ENCODE measurements at regions not wholly inside any gene's neighbourhood (a gene's known extent, or its start where the extent isn't known, plus 50 kb on each side); places are given as distances from the start of the nearest gene placed in this dataset.
"Not testable (repeated sequence)": the region's sequence is repeated elsewhere in the genome, so short reads cannot be mapped to it uniquely, and the experiment has no call there.

- H3K4me1 ChIP-seq: no peaks in the 10 kb centered on the region
- ATAC-seq (no peak), DNase-seq (ENCODE audit: low read depth in 1 of 2, low spot score in 1 of 2) (no peak), FAIRE-seq (no peak)
- H3K4me2 ChIP-seq: no peak overlapping the region
- CTCF ChIA-PET: interaction anchor here (0.7 kb wide), 1 partner anchor 387 kb away, joined by 3 read pairs; no protein-coding TSS in a partner anchor
- TF ChIP-seq BCL3 (IDR thresholded peaks at IDR 0.05) (no peak), FOXS1 (CRISPR knock-in tag; IDR thresholded peaks at IDR 0.05) (no peak), E2F6 (IDR thresholded peaks at IDR 0.05; ENCODE audit: borderline replicate concordance, low read depth) (no peak), HDAC2 (IDR thresholded peaks at IDR 0.05) (no peak), BHLHE40 (IDR thresholded peaks at IDR 0.05; ENCODE audit: low read depth, low read length) (no peak), ESRRA (IDR thresholded peaks at IDR 0.05; ENCODE audit: borderline replicate concordance, low read length) (no peak), HOXB5 (CRISPR knock-in tag; IDR thresholded peaks at IDR 0.05) (no peak), USF2 (IDR thresholded peaks at IDR 0.05) (no peak), ELK1 (IDR thresholded peaks at IDR 0.05; ENCODE audit: low read depth, low read length) (no peak), NFE2L2 (conservative IDR thresholded peaks at IDR 0.05; ENCODE audit: low read length) (no peak), TP53 (CRISPR knock-in tag; IDR thresholded peaks at IDR 0.05) (no peak), EHMT2 (IDR thresholded peaks at IDR 0.05; ENCODE audit: low read depth) (no peak), CBX8 (IDR thresholded peaks at IDR 0.05) (no peak), RCOR1 (IDR thresholded peaks at IDR 0.05; ENCODE audit: low read depth, low read length) (no peak), CBX2 (IDR thresholded peaks at IDR 0.05; ENCODE audit: borderline replicate concordance, low read depth) (no peak), JUNB (IDR thresholded peaks at IDR 0.05) (no peak), MYC (IDR thresholded peaks at IDR 0.05; ENCODE audit: borderline replicate concordance, low read length) (no peak)
- H3K27ac ChIP-seq: no peak overlapping the region
- no peak overlapping the region for H3K4me3 ChIP-seq
- no peaks in the 10 kb centered on the region for H3K9me3 ChIP-seq
- 27% methylated on average over 2 of the region's 2 CpGs for WGBS (ENCODE audit: missing lambda C conversion rate)
- POLR2A ChIA-PET: no interaction called here
Measured at GRCh38 chr15:53122818-53123217, 332.7 kb upstream of the ONECUT1 start.

GRCh38 chr15:53116915-53117314 lies 326.8 kb upstream of the ONECUT1 start:
- CTCF ChIA-PET; DNase-seq (ENCODE audit: low read depth in 1 of 2, low spot score in 1 of 2); H3K4me2 ChIP-seq; POLR2A ChIA-PET; H3K9me3 ChIP-seq; H3K4me1 ChIP-seq; ATAC-seq; H3K4me3 ChIP-seq; FAIRE-seq; H3K27ac ChIP-seq: not testable (repeated sequence)

GRCh38 chr15:53116169-53116568 lies 326.0 kb upstream of the ONECUT1 start:
- ATAC-seq: no peak
- CTCF ChIA-PET: no interaction called here
- no peaks in the 10 kb centered on the region; the same call in 2 of the 3 replicates for H3K9me3 ChIP-seq
- TF ChIP-seq KDM1A (IDR thresholded peaks at IDR 0.05; ENCODE audit: low read depth) (no peak), ESRRA (IDR thresholded peaks at IDR 0.05; ENCODE audit: borderline replicate concordance, low read length) (no peak), EP300 (IDR thresholded peaks at IDR 0.05) (no peak), KDM5A (IDR thresholded peaks at IDR 0.05) (no peak), ZSCAN20 (CRISPR knock-in tag; IDR thresholded peaks at IDR 0.05) (no peak), RAD21 (conservative IDR thresholded peaks at IDR 0.05 in 1 of 2, IDR thresholded peaks at IDR 0.05 in 1 of 2) (no peak), PBX3 (IDR thresholded peaks at IDR 0.05) (no peak)
- POLR2A ChIA-PET: no interaction called here
- no peaks in the 10 kb centered on the region for H3K4me1 ChIP-seq
- DNase-seq (ENCODE audit: low read depth in 1 of 2, low spot score in 1 of 2): no peak
- no peak overlapping the region for H3K4me2 ChIP-seq
- no peak overlapping the region for H3K4me3 ChIP-seq
- no peak overlapping the region for H3K27ac ChIP-seq
- no peak for FAIRE-seq
